HG02798 (cell line): ENCODE measurements at regions not wholly inside any gene's neighbourhood (a gene's known extent, or its start where the extent isn't known, plus 50 kb on each side); places are given as distances from the start of the nearest gene placed in this dataset.

Experiments used
- ATAC-seq: cut with Tn5 transposase; IDR thresholded peaks from one replicate; pipeline ENCODE4 v1.9.1; 2021; ENCODE audit warnings: mild to moderate bottlenecking; ENCODE audit not compliant: unreplicated experiment, poor library complexity

DNA sequence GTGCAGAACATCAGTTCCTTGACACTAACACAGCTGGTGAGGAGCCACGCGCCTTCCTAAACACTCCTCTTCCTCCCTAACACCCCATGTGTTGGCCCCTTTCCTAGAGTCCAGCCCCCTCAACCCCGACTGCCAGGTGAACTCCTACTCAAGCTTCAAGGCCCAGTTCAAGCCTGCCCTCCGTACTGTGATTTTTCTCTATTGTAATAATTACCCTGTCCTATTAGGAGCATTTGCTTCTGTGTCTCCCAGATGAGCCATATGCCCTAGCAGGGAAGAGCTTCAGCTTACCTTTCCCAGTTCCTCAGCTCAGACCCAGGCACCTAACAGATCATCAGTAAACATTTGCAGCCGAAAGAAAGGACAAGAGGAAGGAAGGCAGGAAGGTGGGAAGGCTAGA is 130.6 kb upstream of the SALL3 start:
- ATAC-seq, result no peak

DNA sequence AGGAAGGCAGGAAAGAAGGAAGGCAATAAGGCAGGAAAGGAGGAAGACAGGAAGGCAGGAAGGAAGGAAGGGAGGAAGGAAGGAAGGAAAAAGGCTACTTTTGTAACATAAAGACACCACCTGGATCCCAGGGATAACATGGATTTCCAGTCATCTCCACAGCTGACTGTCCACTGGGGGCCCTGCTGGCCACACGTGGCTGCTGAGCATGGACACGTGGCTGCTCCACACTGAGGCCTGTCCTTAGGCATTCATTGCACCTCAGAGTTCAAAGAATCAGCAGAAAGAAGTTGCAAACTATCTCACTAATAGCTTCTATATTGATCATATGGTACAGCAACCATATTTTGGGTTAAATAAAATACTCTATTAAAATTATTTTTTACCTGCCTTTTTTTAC is 130.2 kb upstream of the SALL3 start:
- ATAC-seq, result no peak

DNA sequence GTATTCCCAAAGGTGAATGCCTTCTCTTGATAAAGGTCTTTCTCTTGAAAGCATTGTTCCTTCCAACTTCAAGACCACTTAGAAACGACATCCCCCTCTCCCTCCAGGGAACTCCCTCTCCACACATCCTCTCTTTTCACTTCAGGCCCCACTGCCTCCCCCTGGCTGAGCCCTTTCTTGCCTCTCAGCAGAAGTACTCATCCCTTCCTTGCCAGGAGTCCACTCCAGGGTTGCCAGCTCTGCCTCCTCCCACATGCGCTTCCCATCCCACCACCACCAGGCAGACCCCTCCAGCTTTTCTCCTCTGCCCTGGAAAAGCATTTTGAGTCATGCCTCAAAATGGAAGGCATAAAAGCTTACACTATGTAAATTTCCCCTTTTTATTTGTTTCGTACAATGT is 126.3 kb upstream of the SALL3 start:
- no peak for ATAC-seq

DNA sequence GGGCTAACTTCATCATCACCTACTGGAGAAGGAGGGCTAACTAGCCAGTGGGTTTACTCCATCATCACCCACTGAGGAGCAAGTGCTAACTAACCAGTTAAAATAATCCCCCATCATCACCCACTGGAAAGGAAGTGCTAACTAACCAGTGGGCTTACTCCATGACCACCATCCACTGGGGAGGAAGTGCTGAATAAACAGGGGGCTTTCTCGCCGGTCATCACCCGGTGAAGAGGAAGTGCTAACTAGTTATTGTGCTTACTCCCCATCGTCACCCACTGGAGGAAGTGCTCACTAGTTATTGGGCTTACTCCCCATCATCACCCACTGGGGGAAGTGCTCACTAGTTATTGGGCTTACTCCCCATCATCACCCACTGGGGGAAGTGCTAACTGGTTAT is 124.4 kb upstream of the SALL3 start:
- no peak for ATAC-seq

DNA sequence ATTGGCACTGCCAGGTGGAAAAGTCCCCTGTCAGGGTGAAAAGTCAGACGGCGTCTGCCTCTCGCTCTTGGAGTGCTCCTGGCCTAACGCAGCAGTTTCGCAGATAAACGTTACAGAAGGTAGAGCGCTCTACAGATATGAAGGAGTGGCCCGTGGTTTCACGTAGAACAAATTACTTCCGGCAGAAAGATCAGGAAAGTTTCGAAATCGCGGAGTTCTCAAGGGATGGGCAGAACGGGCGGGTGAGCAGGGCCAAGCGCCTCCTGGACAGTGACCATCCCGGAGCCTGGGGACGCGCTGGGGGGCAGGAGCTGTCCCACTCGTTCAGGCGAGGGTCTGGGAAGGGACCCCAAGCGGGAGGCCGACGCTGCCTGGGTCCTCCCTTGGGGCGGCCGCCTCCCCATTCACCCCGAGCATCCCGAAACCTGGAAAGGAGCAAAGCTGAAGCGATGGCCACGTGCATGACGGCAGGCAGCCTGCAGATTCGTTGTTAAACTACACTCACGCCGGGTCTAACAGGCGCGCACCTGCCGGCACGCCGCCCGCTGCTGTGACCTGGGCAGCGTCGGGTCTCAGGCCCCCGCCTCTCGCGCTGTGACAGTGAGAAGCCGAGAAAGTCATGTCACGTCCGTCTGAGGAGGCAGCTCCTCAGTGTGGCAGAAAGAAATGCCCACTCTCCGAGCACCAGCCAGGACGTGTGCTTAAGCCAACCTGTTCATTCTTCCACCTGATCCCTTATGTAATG is 122.9 kb upstream of the SALL3 start:
- ATAC-seq, result no peak

DNA sequence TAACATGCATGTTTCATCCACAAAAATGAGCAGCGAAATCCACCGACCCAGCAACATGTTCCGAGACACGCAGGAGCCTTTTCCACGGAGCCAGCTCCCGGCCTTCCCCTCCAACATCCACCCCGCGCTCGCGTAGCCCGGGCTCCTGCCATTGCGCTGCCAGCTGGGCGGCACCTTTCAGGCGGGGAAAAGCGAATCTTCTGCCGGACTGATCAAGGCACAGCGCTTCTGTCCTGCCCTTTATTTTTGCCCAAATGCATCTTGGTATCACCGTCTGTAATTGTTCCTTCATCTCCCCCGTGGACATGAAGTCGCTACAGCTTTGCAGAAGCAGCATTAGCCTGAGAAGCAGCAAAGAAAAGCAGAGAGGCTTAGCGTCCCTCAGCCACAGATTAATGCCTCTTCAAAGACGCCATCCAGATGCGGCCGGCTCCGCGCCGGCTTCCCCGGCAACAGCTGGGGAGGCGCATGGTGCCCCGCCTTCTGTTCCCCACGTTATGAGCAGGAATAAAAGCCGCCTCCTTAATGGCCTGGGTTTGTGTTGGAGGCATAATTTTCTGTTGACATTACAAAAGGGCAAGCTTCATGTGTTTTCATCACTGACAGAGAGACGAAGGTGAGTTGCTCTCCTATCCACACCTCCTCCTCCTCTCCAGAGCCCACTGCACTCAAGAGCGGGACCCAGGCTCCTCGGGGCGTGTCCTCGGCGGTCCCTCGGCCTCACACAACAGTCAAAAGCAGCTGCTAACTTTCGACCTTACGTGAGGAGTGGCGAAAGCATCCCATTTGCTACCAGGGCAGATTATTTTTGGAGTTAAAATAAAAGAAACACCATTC is 122.1 kb upstream of the SALL3 start:
- no peak for ATAC-seq

DNA sequence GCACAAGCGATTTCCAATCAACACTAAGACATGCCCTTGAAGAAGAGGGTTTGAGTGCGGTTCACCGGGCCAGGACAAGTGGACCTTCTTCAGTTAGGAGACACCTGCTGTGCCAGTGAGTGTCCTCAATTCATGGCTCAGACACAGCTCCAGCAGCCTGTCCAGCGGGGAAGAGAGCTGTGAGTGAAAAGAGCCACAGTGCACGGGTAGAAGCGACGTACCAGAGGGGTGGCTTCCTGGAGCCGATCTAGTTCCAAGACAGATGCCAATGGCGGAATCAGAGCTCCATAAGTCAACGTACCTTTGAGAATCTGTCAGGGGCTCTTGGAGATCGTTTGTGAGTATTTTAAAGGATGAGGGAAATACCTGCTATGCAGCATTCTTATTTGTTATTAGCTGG is 119.9 kb upstream of the SALL3 start:
- ATAC-seq, result no peak

DNA sequence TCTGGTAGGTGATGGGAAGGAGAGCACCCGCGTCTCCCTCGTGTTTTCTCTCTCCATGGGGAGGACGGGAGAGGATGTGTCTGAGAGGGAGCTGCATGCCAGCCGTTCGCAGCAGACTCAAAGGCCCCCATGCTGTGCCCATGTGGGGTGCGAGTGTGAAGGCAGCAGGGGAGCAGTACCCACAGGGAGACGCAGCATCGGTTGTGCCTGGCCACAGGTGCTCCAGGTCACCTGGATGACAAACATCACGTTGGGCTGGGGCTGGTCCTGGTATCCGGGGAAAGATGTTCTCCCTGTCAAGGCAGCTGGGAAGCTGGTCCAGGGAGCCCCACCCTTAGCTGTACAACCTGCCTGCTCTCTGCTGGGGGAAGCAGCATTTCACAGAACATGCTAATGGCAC is 119.5 kb upstream of the SALL3 start:
- no peak for ATAC-seq

DNA sequence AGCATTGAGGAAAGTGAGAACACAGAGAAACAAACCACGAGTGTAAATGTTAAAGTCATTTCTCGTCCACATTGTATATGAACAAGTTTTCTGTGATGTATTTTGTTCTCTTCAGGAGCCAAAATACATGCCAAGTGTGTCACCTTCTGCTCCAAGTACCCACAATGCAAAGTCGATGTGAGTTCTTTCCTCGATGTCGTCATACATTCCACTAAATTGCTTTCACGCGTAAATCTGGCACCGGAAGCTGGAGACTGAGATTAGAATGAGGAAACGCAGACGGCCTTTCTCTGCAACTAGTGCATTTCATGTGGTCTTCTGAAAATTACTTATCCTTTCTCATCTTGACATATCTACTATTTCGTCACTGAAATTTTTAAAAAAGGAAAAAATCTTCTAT is 118.5 kb upstream of the SALL3 start:
- no peak for ATAC-seq

DNA sequence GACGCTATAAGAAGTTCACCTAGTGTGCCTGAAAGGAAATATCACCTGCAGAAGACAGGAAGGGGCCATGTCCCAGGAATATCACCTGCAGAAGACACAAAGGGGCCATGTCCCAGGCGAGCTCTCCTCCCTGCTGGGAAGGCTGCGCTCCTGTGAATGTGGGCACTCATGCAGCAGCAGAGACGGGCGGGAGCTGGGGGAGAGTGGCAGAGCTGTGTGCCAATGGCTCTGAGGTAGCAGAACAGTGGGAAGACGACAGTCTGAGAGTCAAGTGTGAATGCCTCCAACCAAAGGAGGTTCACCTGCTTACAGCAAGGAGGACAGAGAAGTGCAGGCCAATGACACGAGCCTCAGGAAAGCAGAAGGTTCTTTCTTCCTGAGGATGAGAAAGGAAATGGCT is 117.9 kb upstream of the SALL3 start:
- no peak for ATAC-seq

DNA sequence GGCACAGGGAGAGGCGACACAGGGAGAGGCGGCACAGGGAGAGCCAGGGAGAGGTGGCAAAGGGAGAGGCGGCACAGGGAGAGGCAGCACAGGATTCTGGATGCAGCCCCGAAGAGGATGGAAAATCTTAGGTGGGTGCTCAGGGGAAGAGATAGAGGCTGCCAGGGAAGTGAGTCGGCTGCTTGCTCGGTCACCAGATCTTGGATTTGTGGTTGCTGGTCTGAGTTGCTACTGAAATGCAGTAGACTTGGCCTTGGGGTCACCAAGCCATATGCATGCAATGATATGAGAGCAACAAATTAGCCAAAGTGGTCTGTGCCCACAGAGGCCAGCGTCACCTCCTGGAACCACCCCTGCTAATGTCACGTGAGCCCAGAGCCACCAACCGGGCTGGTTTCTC is 117.2 kb upstream of the SALL3 start:
- no peak for ATAC-seq

DNA sequence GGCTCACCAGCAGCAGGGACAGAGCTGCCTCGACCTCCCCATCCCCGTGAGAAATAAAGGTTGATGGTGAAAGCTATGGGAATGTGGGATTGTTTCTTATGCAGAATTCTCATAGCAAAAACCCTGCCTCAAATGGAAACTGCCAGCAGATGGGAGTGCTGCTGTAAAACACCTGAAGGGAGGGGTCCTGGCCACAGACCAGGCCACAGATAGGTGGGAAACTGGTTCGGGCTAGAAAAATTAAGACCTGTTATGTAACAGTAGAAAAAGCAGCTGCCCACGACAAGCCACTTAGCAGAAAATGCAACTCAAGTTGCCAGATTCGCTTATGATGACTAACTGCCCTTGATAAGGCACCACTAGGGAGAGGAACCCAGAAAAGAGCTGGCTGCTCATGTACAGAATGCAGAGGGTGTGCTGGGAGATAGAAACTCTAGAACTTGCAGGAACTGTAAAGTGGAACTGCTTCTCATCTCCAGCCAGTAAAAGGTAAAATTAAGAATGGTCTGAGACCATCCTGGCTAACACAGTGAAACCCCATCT is 114.5 kb upstream of the SALL3 start:
- no peak for ATAC-seq

DNA sequence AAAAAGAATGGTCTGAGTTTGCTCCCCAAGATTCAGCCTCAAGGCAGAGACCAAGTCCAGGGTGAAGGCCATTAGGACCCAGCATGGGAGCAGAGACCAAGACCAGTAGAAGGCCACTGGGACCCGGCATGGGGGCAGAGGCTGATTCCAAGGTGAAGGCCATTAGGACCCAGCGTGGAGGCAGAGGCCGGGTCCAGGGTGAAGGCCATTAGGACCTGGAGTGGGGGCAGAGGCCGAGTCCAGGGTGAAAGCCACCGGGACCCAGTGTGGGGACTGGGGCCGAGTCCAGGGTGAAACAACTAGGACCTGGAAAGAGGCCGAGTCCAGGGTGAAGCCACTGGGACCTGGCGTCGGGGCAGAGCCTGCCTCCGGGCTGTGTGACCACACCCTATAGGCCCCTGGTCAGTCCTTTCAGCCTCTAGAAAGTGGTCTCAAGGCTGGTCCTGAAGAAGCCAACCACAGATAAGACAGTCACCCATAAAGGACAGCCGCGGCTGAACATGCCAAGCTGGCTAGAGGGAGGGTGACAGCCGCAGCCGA is 113.8 kb upstream of the SALL3 start:
- ATAC-seq, result no peak

DNA sequence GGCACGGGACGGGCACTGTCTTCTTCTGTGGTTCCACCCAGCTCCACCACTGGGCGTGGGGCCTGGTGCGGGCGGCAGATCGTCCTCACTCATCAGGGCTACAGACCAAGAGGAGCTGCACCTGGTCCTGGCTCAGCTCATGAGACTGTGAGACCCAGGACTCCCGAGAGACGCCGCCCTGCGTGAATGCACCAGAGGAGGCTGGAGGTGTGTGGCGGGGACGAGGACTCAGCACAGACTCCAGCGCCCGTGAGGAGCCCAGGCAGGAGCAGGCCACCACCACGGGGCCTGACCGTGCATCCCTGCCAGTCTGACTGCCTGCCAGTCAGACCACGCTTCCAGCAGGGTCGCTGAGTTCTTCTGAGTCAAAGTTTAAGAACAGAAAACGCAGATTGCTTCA is 112.5 kb upstream of the SALL3 start:
- ATAC-seq, result no peak

DNA sequence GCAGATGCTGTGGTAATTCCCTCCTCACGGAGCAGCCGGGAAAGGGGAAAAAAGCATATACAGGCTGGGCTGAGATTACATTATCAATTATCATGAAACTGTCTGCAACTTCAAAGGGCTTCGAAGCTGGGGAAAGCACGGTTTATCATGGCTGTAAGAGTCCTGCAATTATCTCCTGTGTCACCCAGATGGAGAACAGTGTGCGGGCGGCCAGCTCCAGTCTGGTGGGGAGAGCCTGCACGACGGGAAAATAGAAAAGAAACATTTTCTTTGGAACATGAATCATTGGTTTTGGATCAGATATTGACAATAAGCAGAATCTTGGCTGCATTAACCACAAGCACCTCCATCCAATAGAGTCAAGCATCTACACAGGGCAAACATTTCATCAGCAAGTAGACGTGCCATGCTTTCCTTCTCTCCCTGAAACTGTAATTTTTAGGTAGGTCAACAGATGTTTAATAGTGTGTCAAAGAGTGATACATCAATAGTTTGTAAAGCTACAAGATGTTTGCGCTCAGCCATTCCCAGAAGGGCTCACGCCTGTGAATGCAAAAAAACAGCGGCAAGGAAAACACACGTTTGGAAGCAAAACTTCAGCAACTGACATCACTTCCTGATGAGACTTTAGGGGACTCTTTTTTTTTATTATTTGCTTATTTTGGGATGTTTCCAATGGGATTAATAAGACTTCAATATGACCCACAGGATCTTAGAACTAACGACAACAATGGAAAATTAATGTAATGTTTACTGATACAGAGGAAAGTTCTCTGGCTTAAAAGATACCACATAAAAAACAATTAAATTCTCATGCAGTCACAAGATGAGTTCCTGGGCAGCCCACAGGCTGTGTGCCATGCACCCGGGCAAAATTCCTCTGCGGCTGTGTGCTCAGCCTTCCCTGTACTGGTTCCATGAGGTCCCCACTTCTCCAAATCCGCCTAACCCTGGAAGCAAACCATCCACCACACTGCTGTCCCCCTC is 111.0 kb upstream of the SALL3 start:
- ATAC-seq, result no peak

DNA sequence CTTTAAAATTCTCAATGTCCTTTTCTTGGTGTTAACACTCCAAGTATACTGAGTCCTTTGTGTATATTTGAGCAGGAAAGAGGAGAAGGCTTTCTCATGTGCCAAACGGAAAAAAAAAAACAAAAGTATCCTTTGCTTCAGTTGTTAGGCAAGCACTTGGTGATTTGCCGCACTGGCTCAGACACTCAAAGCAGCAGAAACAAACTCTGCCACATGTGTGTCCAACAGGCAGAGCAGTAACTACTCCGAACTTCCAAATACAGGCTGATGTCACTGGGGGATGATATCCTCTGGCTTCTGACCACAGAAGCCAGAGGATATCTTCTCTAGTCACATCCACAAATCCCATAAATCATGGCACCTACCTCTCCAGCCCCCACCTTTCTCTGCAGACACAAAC is 108.0 kb upstream of the SALL3 start:
- ATAC-seq, result no peak

DNA sequence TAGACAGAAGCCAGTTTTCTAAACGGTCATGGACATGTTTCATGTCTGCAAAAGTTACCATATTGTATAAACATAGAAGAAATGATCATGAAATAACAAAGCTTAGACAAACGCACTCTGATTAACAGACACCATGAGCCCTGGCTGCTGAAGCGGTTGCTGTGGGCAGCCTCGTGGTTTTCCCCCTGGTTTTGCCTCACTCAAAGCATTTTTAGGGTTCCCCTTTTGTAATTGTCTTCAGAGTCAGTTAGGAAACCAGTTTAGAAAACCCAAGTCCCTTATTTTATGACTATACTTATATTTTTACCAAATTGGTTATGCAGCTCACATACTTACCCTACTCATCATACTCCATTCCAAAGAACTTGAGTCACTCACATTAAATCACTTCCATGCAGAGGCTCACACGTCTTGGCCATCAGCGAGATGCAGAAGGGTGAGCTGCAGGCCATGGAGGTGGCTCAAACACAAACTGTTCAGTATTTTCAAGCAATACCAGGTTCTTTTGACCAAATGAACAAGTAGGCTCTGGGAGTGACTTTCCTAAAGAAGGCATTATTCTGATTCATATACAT is 105.6 kb upstream of the SALL3 start:
- ATAC-seq, result no peak

DNA sequence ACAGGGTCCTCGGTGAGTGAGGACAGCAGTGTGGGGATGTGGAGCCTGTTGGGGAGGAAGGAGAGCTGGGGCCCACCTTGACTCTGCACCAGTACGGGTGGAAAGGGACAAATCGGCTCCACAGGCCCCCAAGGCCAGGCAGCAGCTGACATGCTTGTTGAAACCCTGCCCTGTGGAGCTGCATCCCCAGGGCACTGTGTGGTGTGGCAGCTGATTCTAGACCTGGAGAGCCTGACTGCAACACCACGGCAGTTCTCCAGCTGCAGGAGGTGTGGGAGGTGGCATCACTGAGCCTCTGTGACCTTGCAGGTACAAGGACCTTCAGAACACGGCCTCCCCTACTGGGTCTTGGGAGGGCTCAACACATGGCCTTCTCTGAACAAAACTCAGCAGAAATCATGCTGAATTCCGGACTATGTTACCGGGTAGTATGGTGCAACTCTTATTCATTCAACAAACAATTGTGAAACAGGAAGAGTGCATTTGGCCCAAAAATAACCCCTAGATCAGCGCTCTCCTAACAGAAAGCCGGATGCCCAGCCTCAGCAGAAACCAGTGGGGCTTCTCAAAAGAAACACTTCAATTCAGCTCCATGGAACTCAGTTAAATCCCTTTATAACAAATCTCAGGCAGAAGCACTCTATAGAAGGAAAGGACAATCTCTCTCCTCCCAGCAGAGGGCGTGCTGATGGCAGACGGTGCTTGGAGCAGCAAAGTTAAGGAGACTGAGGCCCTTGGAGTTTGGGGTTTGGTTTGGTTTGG is 104.4 kb upstream of the SALL3 start:
- ATAC-seq, result peak; percentile 46
